SK-N-MC (cell line): ENCODE measurements at regions not wholly inside any gene's neighbourhood (a gene's known extent, or its start where the extent isn't known, plus 50 kb on each side); places are given as distances from the start of the nearest gene placed in this dataset.

Source experiments
- EZH2 ChIP-seq: fragments of 200-600 bp; sonication (generic); IDR thresholded peaks from one replicate; pipeline ENCODE4 v1.6.1; 2017; ENCODE audit warnings: antibody characterized with exemption
- POLR2AphosphoS5 ChIP-seq: IDR thresholded peaks from 2 replicates; pipeline ENCODE4 v1.6.1; 2012; ENCODE audit warnings: mild to moderate bottlenecking, low read depth, low read length, borderline replicate concordance

DNA sequence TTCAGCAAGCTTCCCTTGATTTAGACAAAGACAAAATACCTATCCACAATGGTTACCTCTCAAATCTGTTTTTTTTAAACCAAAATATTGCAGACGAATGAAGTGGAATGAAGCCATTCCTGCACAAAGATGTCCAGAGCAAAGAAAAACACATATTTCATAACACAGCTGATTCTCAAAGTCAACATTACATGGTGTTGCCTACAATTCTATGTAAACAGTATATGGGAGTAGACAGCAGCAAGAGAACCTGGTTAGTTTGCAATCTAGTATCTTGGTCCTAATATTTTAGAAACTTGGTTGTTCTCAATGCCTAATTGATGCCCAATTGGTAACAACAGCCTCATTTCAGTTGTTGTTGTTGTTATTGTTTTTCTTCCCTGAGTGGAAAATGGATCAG lies 1240.9 kb upstream of the CHAC2 start:
- TF ChIP-seq POLR2AphosphoS5 = no peak
- no peak for TF ChIP-seq EZH2
